Tongue (tissue), 1 donor: ENCODE measurements at regions not wholly inside any gene's neighbourhood (a gene's known extent, or its start where the extent isn't known, plus 50 kb on each side); places are given as distances from the start of the nearest gene placed in this dataset.

Source experiments
- DNase-seq: peaks from one replicate; pipeline ENCODE4 v3.0.0-alpha.2; 2015

GRCh38 chr14:42322531-42323284, 716.0 kb downstream of the LRFN5 start:
- no peak for DNase-seq

GRCh38 chr14:42319996-42320395, 713.3 kb downstream of the LRFN5 start:
- DNase-seq, result no peak

- no peak for DNase-seq
These were observed 710.0 kb downstream of the LRFN5 start for GRCh38 chr14:42316693-42317092.

- no peak for DNase-seq
These were observed 705.2 kb downstream of the LRFN5 start for GRCh38 chr14:42311876-42312275.

- no peak for DNase-seq
These were observed 700.7 kb downstream of the LRFN5 start for GRCh38 chr14:42307239-42307825.

- DNase-seq, result no peak
These were observed 693.0 kb downstream of the LRFN5 start for GRCh38 chr14:42299692-42300091.

GRCh38 chr14:42293180-42293579, 686.5 kb downstream of the LRFN5 start:
- DNase-seq, result no peak

- DNase-seq, result no peak
These were observed 671.2 kb downstream of the LRFN5 start for GRCh38 chr14:42277840-42278239.

- no peak for DNase-seq
These were observed 662.6 kb downstream of the LRFN5 start for GRCh38 chr14:42269234-42269633.

GRCh38 chr14:42248131-42248530, 641.5 kb downstream of the LRFN5 start:
- DNase-seq, result no peak

- DNase-seq, result no peak
These were observed 634.4 kb downstream of the LRFN5 start for GRCh38 chr14:42241101-42241500.

GRCh38 chr14:42229976-42230375, 623.3 kb downstream of the LRFN5 start:
- DNase-seq, result no peak

GRCh38 chr14:42229294-42229693, 622.6 kb downstream of the LRFN5 start:
- DNase-seq, result no peak

GRCh38 chr14:42228611-42229010, 621.9 kb downstream of the LRFN5 start:
- no peak for DNase-seq

- peak; percentile 87 for DNase-seq
These were observed 617.6 kb downstream of the LRFN5 start for GRCh38 chr14:42224053-42224888.

- DNase-seq, result peak; percentile 66
These were observed 616.3 kb downstream of the LRFN5 start for GRCh38 chr14:42222924-42223471.

- peak; percentile 17 for DNase-seq
These were observed 608.4 kb downstream of the LRFN5 start for GRCh38 chr14:42214981-42215491.

GRCh38 chr14:42200957-42201356, 594.3 kb downstream of the LRFN5 start:
- no peak for DNase-seq

- no peak for DNase-seq
These were observed 591.3 kb downstream of the LRFN5 start for GRCh38 chr14:42198010-42198409.

- DNase-seq, result peak; percentile 72
These were observed 586.3 kb downstream of the LRFN5 start for GRCh38 chr14:42192738-42193653.

- no peak for DNase-seq
These were observed 584.1 kb downstream of the LRFN5 start for GRCh38 chr14:42190744-42191143.

- no peak for DNase-seq
These were observed 581.2 kb downstream of the LRFN5 start for GRCh38 chr14:42187846-42188245.
